ENCODE measurements at regions not wholly inside any gene's neighbourhood (a gene's known extent, or its start where the extent isn't known, plus 50 kb on each side); places are given as distances from the start of the nearest gene placed in this dataset.

- H3K27me3 Mint-ChIP-seq (ENCODE audit: low read depth in 3 of 3) = peaks cover 0 to 2% (median 2%) of the 10 kb centered on the region in 3 donors
- Histone ChIP-seq H3K4me1 (ENCODE audit: control insufficient read depth in 1 of 2, insufficient read depth in 2 of 2, low read length in 2 of 2) (no peaks in the 10 kb centered on the region), H3K4me2 (replicated peaks; ENCODE audit: extremely low read depth, low read length, poor library complexity, severe bottlenecking) (no peak overlapping the region), H3K4me3 (replicated peaks in 1 of 3; ENCODE audit: low read depth in 2 of 3, low read length in 3 of 3) (no peak overlapping the region), H3K9ac (ENCODE audit: insufficient read depth, low read length, poor library complexity, severe bottlenecking) (no peak overlapping the region), H2AFZ (ENCODE audit: insufficient read depth, low read depth, low read length, poor library complexity, severe bottlenecking) (no peak overlapping the region), H3K27ac (ENCODE audit: low read depth in 1 of 2, low read length in 2 of 2) (no peak overlapping the region), H3K27me3 (ENCODE audit: control insufficient read depth in 2 of 2, insufficient read depth in 2 of 2, low read length in 2 of 2) (no peaks in the 10 kb centered on the region), H3K79me2 (ENCODE audit: insufficient read depth, low read length) (no peaks in the 10 kb centered on the region), H4K20me1 (ENCODE audit: insufficient read depth, low read length) (no peaks in the 10 kb centered on the region), H3K36me3 (replicated peaks in 1 of 2; ENCODE audit: control insufficient read depth in 1 of 2, insufficient read depth in 2 of 2, low read length in 2 of 2) (no peaks in the 10 kb centered on the region), H3K9me3 (replicated peaks in 1 of 2; ENCODE audit: control insufficient read depth in 1 of 2, insufficient read depth in 1 of 2, low read length in 2 of 2) (no peaks in the 10 kb centered on the region)
- no peak overlapping the region for H3K27ac Mint-ChIP-seq
- WGBS (ENCODE audit: insufficient coverage) = no CpG with 5 or more reads among the region's 2 CpGs
- peaks cover 0 to 3% (median 0%) of the 10 kb centered on the region in 7 donors for H3K9me3 Mint-ChIP-seq
- no peaks in the 10 kb centered on the region for H3K36me3 Mint-ChIP-seq
- DNase-seq = no peak
- intact Hi-C loops (cut with micrococcal nuclease) = no loop called here
- no peak overlapping the region for H3K4me3 Mint-ChIP-seq
- no peak for TF ChIP-seq CTCF (IDR thresholded peaks at IDR 0.05)
- peaks cover 2% of the 10 kb centered on the region for H3K4me1 Mint-ChIP-seq
Measured at GRCh38 chr12:47585507-47585906, 120.3 kb downstream of the RPAP3 start.

- intact Hi-C loops (cut with micrococcal nuclease) = no loop called here
- H3K4me1 Mint-ChIP-seq = peaks cover 2% of the 10 kb centered on the region
- Histone ChIP-seq H2AFZ (ENCODE audit: insufficient read depth, low read depth, low read length, poor library complexity, severe bottlenecking) (no peak overlapping the region), H4K20me1 (ENCODE audit: insufficient read depth, low read length) (no peaks in the 10 kb centered on the region), H3K36me3 (replicated peaks in 1 of 2; ENCODE audit: control insufficient read depth in 1 of 2, insufficient read depth in 2 of 2, low read length in 2 of 2) (no peaks in the 10 kb centered on the region), H3K4me1 (ENCODE audit: control insufficient read depth in 1 of 2, insufficient read depth in 2 of 2, low read length in 2 of 2) (no peaks in the 10 kb centered on the region), H3K27ac (ENCODE audit: low read depth in 1 of 2, low read length in 2 of 2) (no peak overlapping the region), H3K9me3 (replicated peaks in 1 of 2; ENCODE audit: control insufficient read depth in 1 of 2, insufficient read depth in 1 of 2, low read length in 2 of 2) (no peaks in the 10 kb centered on the region), H3K79me2 (ENCODE audit: insufficient read depth, low read length) (no peaks in the 10 kb centered on the region), H3K27me3 (ENCODE audit: control insufficient read depth in 2 of 2, insufficient read depth in 2 of 2, low read length in 2 of 2) (no peaks in the 10 kb centered on the region), H3K9ac (ENCODE audit: insufficient read depth, low read length, poor library complexity, severe bottlenecking) (no peak overlapping the region), H3K4me2 (replicated peaks; ENCODE audit: extremely low read depth, low read length, poor library complexity, severe bottlenecking) (no peak overlapping the region), H3K4me3 (replicated peaks in 1 of 3; ENCODE audit: low read depth in 2 of 3, low read length in 3 of 3) (no peak overlapping the region)
- no peak for DNase-seq
- WGBS (ENCODE audit: insufficient coverage) = 100% methylated on average over 1 of the region's 4 CpGs
- H3K9me3 Mint-ChIP-seq = peaks cover 0 to 2% (median 0%) of the 10 kb centered on the region in 7 donors
- no peak overlapping the region for H3K4me3 Mint-ChIP-seq
- peaks cover 0 to 4% (median 3%) of the 10 kb centered on the region in 3 donors for H3K27me3 Mint-ChIP-seq (ENCODE audit: low read depth in 3 of 3)
- no peak for TF ChIP-seq CTCF (IDR thresholded peaks at IDR 0.05)
- H3K27ac Mint-ChIP-seq = no peak overlapping the region
- no peaks in the 10 kb centered on the region for H3K36me3 Mint-ChIP-seq
Measured at GRCh38 chr12:47578836-47579235, 127.0 kb downstream of the RPAP3 start.

All from CD14-positive monocyte (primary cell).